ENCODE measurements at regions not wholly inside any gene's neighbourhood (a gene's known extent, or its start where the extent isn't known, plus 50 kb on each side); places are given as distances from the start of the nearest gene placed in this dataset.
A peak's percentile ranks its signal among the peaks of the same experiment; 100 is the strongest.

GRCh38 chr6:22833191-22833590 lies 263.8 kb downstream of the HDGFL1 start:
- no peaks in the 10 kb centered on the region for H3K79me2 ChIP-seq (ENCODE audit: insufficient read depth, low read length)
- H3K4me1 ChIP-seq (ENCODE audit: insufficient read depth, low read length): peaks cover 6% of the 10 kb centered on the region
- H3K36me3 ChIP-seq (ENCODE audit: insufficient read depth, low read length): no peaks in the 10 kb centered on the region
- no peaks in the 10 kb centered on the region for H3K9me3 ChIP-seq (ENCODE audit: low read depth, low read length)
- no peaks in the 10 kb centered on the region for H4K20me1 ChIP-seq (ENCODE audit: insufficient read depth, low read length)
- H3K27me3 ChIP-seq (ENCODE audit: insufficient read depth, low read length): no peaks in the 10 kb centered on the region
- H3K4me2 ChIP-seq (ENCODE audit: insufficient read depth, low read length): no peak overlapping the region
- TF ChIP-seq, protein P1, sequence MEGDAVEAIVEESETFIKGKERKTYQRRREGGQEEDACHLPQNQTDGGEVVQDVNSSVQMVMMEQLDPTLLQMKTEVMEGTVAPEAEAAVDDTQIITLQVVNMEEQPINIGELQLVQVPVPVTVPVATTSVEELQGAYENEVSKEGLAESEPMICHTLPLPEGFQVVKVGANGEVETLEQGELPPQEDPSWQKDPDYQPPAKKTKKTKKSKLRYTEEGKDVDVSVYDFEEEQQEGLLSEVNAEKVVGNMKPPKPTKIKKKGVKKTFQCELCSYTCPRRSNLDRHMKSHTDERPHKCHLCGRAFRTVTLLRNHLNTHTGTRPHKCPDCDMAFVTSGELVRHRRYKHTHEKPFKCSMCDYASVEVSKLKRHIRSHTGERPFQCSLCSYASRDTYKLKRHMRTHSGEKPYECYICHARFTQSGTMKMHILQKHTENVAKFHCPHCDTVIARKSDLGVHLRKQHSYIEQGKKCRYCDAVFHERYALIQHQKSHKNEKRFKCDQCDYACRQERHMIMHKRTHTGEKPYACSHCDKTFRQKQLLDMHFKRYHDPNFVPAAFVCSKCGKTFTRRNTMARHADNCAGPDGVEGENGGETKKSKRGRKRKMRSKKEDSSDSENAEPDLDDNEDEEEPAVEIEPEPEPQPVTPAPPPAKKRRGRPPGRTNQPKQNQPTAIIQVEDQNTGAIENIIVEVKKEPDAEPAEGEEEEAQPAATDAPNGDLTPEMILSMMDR (IDR thresholded peaks at IDR 0.05; ENCODE audit: extremely low read depth, low read depth, low read length): no peak
- no peak overlapping the region for H3K4me3 ChIP-seq (ENCODE audit: insufficient read depth, low read length)
- H2AFZ ChIP-seq (ENCODE audit: low read length): no peak overlapping the region
- DNase-seq (ENCODE audit: insufficient read length, low spot score, missing footprints): no peak
- H3K27ac ChIP-seq (ENCODE audit: low read depth, low read length): no peak overlapping the region

DNA sequence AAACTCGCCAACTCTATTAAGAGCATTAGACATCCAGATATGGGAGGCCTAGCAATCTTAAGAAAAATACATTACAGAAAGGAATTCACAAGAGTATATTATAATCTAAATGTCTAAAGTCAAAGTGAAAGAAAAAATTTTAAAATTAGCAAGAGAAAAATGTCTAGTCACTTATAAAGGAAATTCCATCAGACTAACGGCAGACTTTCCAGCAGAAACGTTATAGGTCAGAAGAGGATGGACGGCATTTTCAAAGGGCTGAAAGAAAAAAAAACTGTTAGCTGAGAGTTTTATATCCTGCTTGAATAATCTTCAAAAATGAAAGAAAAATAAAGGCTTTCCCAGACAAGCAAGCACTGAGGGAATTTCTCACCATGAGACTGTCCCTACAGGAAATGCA lies 269.0 kb downstream of the HDGFL1 start:
- H3K4me3 ChIP-seq (ENCODE audit: insufficient read depth, low read length): no peak overlapping the region

GRCh38 chr6:22845467-22845866 lies 276.1 kb downstream of the HDGFL1 start:
- no peaks in the 10 kb centered on the region for H3K9me3 ChIP-seq (ENCODE audit: low read depth, low read length)
- peak overlapping the region; percentile 34 for H2AFZ ChIP-seq (ENCODE audit: low read length)
- no peak overlapping the region for H3K4me2 ChIP-seq (ENCODE audit: insufficient read depth, low read length)
- TF ChIP-seq, protein P1 (IDR thresholded peaks at IDR 0.05; ENCODE audit: extremely low read depth, low read depth, low read length): no peak
- H3K4me3 ChIP-seq (ENCODE audit: insufficient read depth, low read length): no peak overlapping the region
- H3K4me1 ChIP-seq (ENCODE audit: insufficient read depth, low read length): no peaks in the 10 kb centered on the region
- H3K36me3 ChIP-seq (ENCODE audit: insufficient read depth, low read length): no peaks in the 10 kb centered on the region
- H4K20me1 ChIP-seq (ENCODE audit: insufficient read depth, low read length): no peaks in the 10 kb centered on the region
- no peaks in the 10 kb centered on the region for H3K27me3 ChIP-seq (ENCODE audit: insufficient read depth, low read length)
- DNase-seq (ENCODE audit: insufficient read length, low spot score, missing footprints): no peak
- H3K79me2 ChIP-seq (ENCODE audit: insufficient read depth, low read length): no peaks in the 10 kb centered on the region
- no peak overlapping the region for H3K27ac ChIP-seq (ENCODE audit: low read depth, low read length)

More for the DNA sequence above, 269.0 kb downstream of the HDGFL1 start:
- Histone ChIP-seq H3K27ac (ENCODE audit: low read depth, low read length) (no peak overlapping the region), H3K4me1 (ENCODE audit: insufficient read depth, low read length) (no peaks in the 10 kb centered on the region), H3K36me3 (ENCODE audit: insufficient read depth, low read length) (no peaks in the 10 kb centered on the region), H3K4me2 (ENCODE audit: insufficient read depth, low read length) (no peak overlapping the region), H2AFZ (ENCODE audit: low read length) (no peak overlapping the region), H3K27me3 (ENCODE audit: insufficient read depth, low read length) (no peaks in the 10 kb centered on the region), H3K9me3 (ENCODE audit: low read depth, low read length) (no peaks in the 10 kb centered on the region), H3K79me2 (ENCODE audit: insufficient read depth, low read length) (no peaks in the 10 kb centered on the region), H4K20me1 (ENCODE audit: insufficient read depth, low read length) (no peaks in the 10 kb centered on the region)
- TF ChIP-seq, protein P1 (IDR thresholded peaks at IDR 0.05; ENCODE audit: extremely low read depth, low read depth, low read length): no peak
- DNase-seq (ENCODE audit: insufficient read length, low spot score, missing footprints): no peak

DNA sequence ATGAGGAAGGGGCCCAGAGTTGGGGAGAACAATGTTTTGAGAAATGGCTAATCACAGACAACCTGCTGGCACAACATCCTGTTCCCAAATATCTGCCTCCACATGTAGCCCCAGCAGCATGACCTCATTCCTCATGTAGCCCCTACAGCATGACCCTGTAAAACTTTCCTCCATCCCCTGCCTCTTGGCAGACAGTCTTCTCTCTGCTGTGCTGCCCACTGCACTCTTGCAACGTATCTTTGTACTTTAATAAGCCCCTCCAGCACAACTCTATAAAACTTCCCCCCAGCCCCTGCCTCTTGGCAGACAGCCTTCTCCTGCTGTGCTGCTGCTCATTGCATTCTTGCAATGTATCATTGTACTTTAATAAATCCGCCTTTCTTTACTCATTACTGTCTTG lies 278.8 kb downstream of the HDGFL1 start:
- H3K4me3 ChIP-seq (ENCODE audit: insufficient read depth, low read length): no peak overlapping the region
- H2AFZ ChIP-seq (ENCODE audit: low read length): no peak overlapping the region
- H3K36me3 ChIP-seq (ENCODE audit: insufficient read depth, low read length): no peaks in the 10 kb centered on the region
- H3K79me2 ChIP-seq (ENCODE audit: insufficient read depth, low read length): no peaks in the 10 kb centered on the region
- TF ChIP-seq, protein P1 (IDR thresholded peaks at IDR 0.05; ENCODE audit: extremely low read depth, low read depth, low read length): no peak
- no peaks in the 10 kb centered on the region for H3K27me3 ChIP-seq (ENCODE audit: insufficient read depth, low read length)
- no peak overlapping the region for H3K27ac ChIP-seq (ENCODE audit: low read depth, low read length)
- no peaks in the 10 kb centered on the region for H3K4me1 ChIP-seq (ENCODE audit: insufficient read depth, low read length)
- H4K20me1 ChIP-seq (ENCODE audit: insufficient read depth, low read length): no peaks in the 10 kb centered on the region
- H3K9me3 ChIP-seq (ENCODE audit: low read depth, low read length): no peaks in the 10 kb centered on the region
- no peak overlapping the region for H3K4me2 ChIP-seq (ENCODE audit: insufficient read depth, low read length)
- no peak for DNase-seq (ENCODE audit: insufficient read length, low spot score, missing footprints)

Data from osteoblast (primary cell).